IMR-90 (cell line): ENCODE measurements at regions not wholly inside any gene's neighbourhood (a gene's known extent, or its start where the extent isn't known, plus 50 kb on each side); places are given as distances from the start of the nearest gene placed in this dataset.

Source experiments
- ATAC-seq: fragments of 200-7000 bp; cut with Tn5 transposase; 2 replicates; pipeline ENCODE4 v1.9.1; 2020; ENCODE audit warnings: low read depth, mild to moderate bottlenecking, moderate library complexity
- BruUV-seq: library from RNA; stranded (reverse); fragments of 400-500 nt; replicated peaks from 2 replicates; lab custom pipeline; 2021; lab: Mats Ljungman, UMichigan
- CTCF ChIA-PET: fragments of 300-600 bp; formaldehyde crosslinking; extraction: SDS; loops from one replicate; lab custom pipeline; 2021; ENCODE audit warnings: antibody characterized with exemption; lab: Yijun Ruan, JAX
- POLR2A ChIA-PET: fragments of 300-600 bp; sonication (Branson Sonifier 250); formaldehyde crosslinking; loops from one replicate; lab custom pipeline; 2022; ENCODE audit warnings: antibody characterized with exemption; ENCODE audit not compliant: unreplicated experiment; lab: Charles Lee
- DNase-seq: peaks from one replicate; pipeline ENCODE4 v3.0.0; 2013
- H2AFZ ChIP-seq: replicated peaks from 2 replicates; pipeline ENCODE3; 2013; ENCODE audit warnings: low read length, mild to moderate bottlenecking; ENCODE audit not compliant: poor library complexity
- H2AK5ac ChIP-seq: 2 replicates; pipeline ENCODE4 v1.6.1; 2013; ENCODE audit warnings: low read depth, low read length, inconsistent platforms
- H2AK9ac ChIP-seq: replicated peaks from 2 replicates; pipeline ENCODE3; 2013; ENCODE audit warnings: mild to moderate bottlenecking, low read depth, low read length, moderate library complexity; ENCODE audit not compliant: poor library complexity
- H2BK120ac ChIP-seq: 2 replicates; pipeline ENCODE4 v1.6.1; 2013; ENCODE audit warnings: low read depth, low read length, inconsistent platforms
- H2BK15ac ChIP-seq: 3 replicates; pipeline ENCODE4 v1.6.1; 2013; ENCODE audit warnings: low read depth, low read length, inconsistent platforms
- H2BK20ac ChIP-seq: 2 replicates; pipeline ENCODE4 v1.6.1; 2013; ENCODE audit warnings: low read depth, mild to moderate bottlenecking, inconsistent platforms, low read length, moderate library complexity
- H2BK5ac ChIP-seq: 2 replicates; pipeline ENCODE4 v1.6.1; 2013; ENCODE audit warnings: mild to moderate bottlenecking, low read depth, low read length, inconsistent platforms; ENCODE audit not compliant: poor library complexity, severe bottlenecking
- H3K14ac ChIP-seq: replicated peaks from 2 replicates; pipeline ENCODE4 v1.6.1; 2013; ENCODE audit warnings: low read depth, low read length, inconsistent platforms
- H3K18ac ChIP-seq: 2 replicates; pipeline ENCODE4 v1.6.1; 2013; ENCODE audit warnings: low read depth, low read length, control low read depth
- H3K23ac ChIP-seq: 2 replicates; pipeline ENCODE4 v1.6.1; 2013; ENCODE audit warnings: low read depth, low read length, inconsistent platforms
- H3K27ac ChIP-seq: 2 replicates; pipeline ENCODE4 v1.5.1; 2013; ENCODE audit warnings: mild to moderate bottlenecking, control low read depth, low read length; ENCODE audit not compliant: insufficient read depth
- H3K27me3 ChIP-seq: 2 replicates; pipeline ENCODE4 v1.6.1; 2013; ENCODE audit warnings: low read length; ENCODE audit not compliant: control insufficient read depth, insufficient read depth
- H3K36me3 ChIP-seq: 2 replicates; pipeline ENCODE4 v1.6.1; 2013; ENCODE audit warnings: low read length, mixed read lengths; ENCODE audit not compliant: control insufficient read depth, insufficient read depth
- H3K4ac ChIP-seq: 2 replicates; pipeline ENCODE4 v1.6.1; 2013; ENCODE audit warnings: low read depth, low read length, inconsistent platforms
- H3K4me1 ChIP-seq: 2 replicates; pipeline ENCODE4 v1.6.1; 2013; ENCODE audit warnings: low read length, mixed read lengths; ENCODE audit not compliant: control insufficient read depth, insufficient read depth
- H3K4me2 ChIP-seq: 2 replicates; pipeline ENCODE4 v1.6.1; 2013; ENCODE audit warnings: low read depth, mild to moderate bottlenecking, control low read depth, low read length, moderate library complexity
- H3K4me3 ChIP-seq: 2 replicates; pipeline ENCODE4 v1.5.1; 2013; ENCODE audit warnings: low read depth, mild to moderate bottlenecking, control low read depth, low read length, moderate library complexity; ENCODE audit not compliant: insufficient read depth
- H3K56ac ChIP-seq: 2 replicates; pipeline ENCODE4 v1.6.1; 2013; ENCODE audit warnings: low read length, inconsistent platforms; ENCODE audit not compliant: insufficient read depth; ENCODE audit errors: extremely low read depth
- H3K79me1 ChIP-seq, 2 experiments: 2 replicates each; pipeline ENCODE4 v1.6.1; 2013; ENCODE audit warnings: low read length in 2 of 2, inconsistent platforms in 1 of 2, low read depth in 1 of 2
- H3K9ac ChIP-seq: 2 replicates; pipeline ENCODE4 v1.6.1; 2013; ENCODE audit warnings: low read depth, low read length, control low read depth
- H3K9me1 ChIP-seq: 2 replicates; pipeline ENCODE4 v1.6.1; 2013; ENCODE audit warnings: low read length, inconsistent platforms; ENCODE audit not compliant: insufficient read depth
- H3K9me3 ChIP-seq: 2 replicates; pipeline ENCODE4 v1.6.1; 2013; ENCODE audit warnings: low read length; ENCODE audit not compliant: control insufficient read depth, insufficient read depth
- H4K20me1 ChIP-seq: 2 replicates; pipeline ENCODE4 v1.6.1; 2013; ENCODE audit warnings: low read length, inconsistent platforms; ENCODE audit not compliant: insufficient read depth
- H4K5ac ChIP-seq: 2 replicates; pipeline ENCODE4 v1.6.1; 2013; ENCODE audit warnings: mild to moderate bottlenecking, low read depth, low read length, control low read depth
- H4K8ac ChIP-seq, 2 experiments: 2 replicates each; pipeline ENCODE4 v1.6.1; 2013; ENCODE audit warnings: low read depth in 2 of 2, low read length in 2 of 2, control low read depth in 1 of 2, inconsistent platforms in 1 of 2
- H4K91ac ChIP-seq: 2 replicates; pipeline ENCODE4 v1.6.1; 2013; ENCODE audit warnings: low read depth, low read length, inconsistent platforms; ENCODE audit not compliant: insufficient read depth
- BHLHE40 ChIP-seq: fragments of 150-350 bp; IDR thresholded peaks from 2 replicates; pipeline ENCODE4 v1.6.1; 2016; ENCODE audit warnings: mild to moderate bottlenecking, low read depth, low read length
- MAFK ChIP-seq: IDR thresholded peaks from 2 replicates; pipeline ENCODE4 v1.6.1; 2012; ENCODE audit warnings: low read depth, low read length, improper control_type of control experiment
- NFE2L2 ChIP-seq: fragments of 150-350 bp; IDR thresholded peaks from 2 replicates; pipeline ENCODE4 v1.6.1; 2016; ENCODE audit warnings: low read depth, mild to moderate bottlenecking, low read length
- POLR2A ChIP-seq: IDR thresholded peaks from 2 replicates; pipeline ENCODE4 v1.6.1; 2012; ENCODE audit warnings: mild to moderate bottlenecking, low read depth, low read length
- RAD21 ChIP-seq: IDR thresholded peaks from 2 replicates; pipeline ENCODE4 v1.6.1; 2012; ENCODE audit warnings: low read length, improper control_type of control experiment
- RFX5 ChIP-seq: IDR thresholded peaks from 2 replicates; pipeline ENCODE4 v1.8.0; 2012; ENCODE audit warnings: low read depth, mild to moderate bottlenecking, low read length, moderate library complexity
- SMC3 ChIP-seq: fragments of 150-350 bp; IDR thresholded peaks from 2 replicates; pipeline ENCODE4 v1.6.1; 2016; ENCODE audit warnings: low read depth, mild to moderate bottlenecking, antibody characterized with exemption, low read length, moderate library complexity
- whole genome bisulfite sequencing, 2 experiments: methylation state at CpG; one replicate each; pipeline versions ENCODE4 v1.1.5 to v1.1.7; 2013; ENCODE audit warnings: missing lambda C conversion rate in 2 of 2; ENCODE audit not compliant: insufficient read length in 1 of 2; ENCODE audit errors: extremely low coverage in 2 of 2; 5-methylcytosine and 5-hydroxymethylcytosine counted together
- dilution Hi-C: fragments of 300-500 bp; cut with HindIII; formaldehyde crosslinking; loops from one replicate; pipeline ENCODE4 v1.14.3; 2018; ENCODE audit warnings: low sequenced_read_pairs; ENCODE audit not compliant: unreplicated experiment
- in situ Hi-C: fragments of 300-500 bp; cut with MboI; formaldehyde crosslinking; loops from 3 replicates; pipeline ENCODE4 v1.14.3; 2019; ENCODE audit warnings: low sequenced_read_pairs, inconsistent platforms, mixed read lengths
- intact Hi-C: fragments of 100-400 bp; cut with micrococcal nuclease; formaldehyde crosslinking; loops from 2 replicates; pipeline ENCODE4 v1.10.0; 2022

- TF ChIP-seq RAD21 (no peak), NFE2L2 (no peak), MAFK (no peak), BHLHE40 (no peak), POLR2A (no peak), SMC3 (no peak), RFX5 (no peak)
- H2BK20ac ChIP-seq = no peak overlapping the region
- ATAC-seq (no peak), DNase-seq (no peak)
- dilution Hi-C loops = no loop called here
- no peak overlapping the region for H3K14ac ChIP-seq
- H4K20me1 ChIP-seq = no peaks in the 10 kb centered on the region
- H3K9ac ChIP-seq = no peak overlapping the region
- H2BK15ac ChIP-seq = no peak overlapping the region
- H3K4me2 ChIP-seq = no peak overlapping the region
- H3K18ac ChIP-seq = no peak overlapping the region
- no peak overlapping the region for H3K56ac ChIP-seq
- no peaks in the 10 kb centered on the region for H3K36me3 ChIP-seq
- no peak overlapping the region for H2AFZ ChIP-seq
- H3K27ac ChIP-seq = no peak overlapping the region
- H4K5ac ChIP-seq = no peak overlapping the region
- BruUV-seq = no TSS peak
- H3K27me3 ChIP-seq = peaks cover 15% of the 10 kb centered on the region
- H2BK5ac ChIP-seq = no peak overlapping the region
- intact Hi-C loops = no loop called here
- H2BK120ac ChIP-seq = no peak overlapping the region
- CTCF ChIA-PET = no interaction called here
- WGBS, 2 experiments = 0% methylated on average over 3 of the region's 9 CpGs; no CpG with 5 or more reads in 1 of the 2 experiments
- no peak overlapping the region for H2AK9ac ChIP-seq
- H3K9me3 ChIP-seq = no peaks in the 10 kb centered on the region
- H4K8ac ChIP-seq = no peak overlapping the region
- H2AK5ac ChIP-seq = no peak overlapping the region
- no peaks in the 10 kb centered on the region for H3K79me1 ChIP-seq
- no peaks in the 10 kb centered on the region for H3K9me1 ChIP-seq
- POLR2A ChIA-PET = no interaction called here
- H4K91ac ChIP-seq = no peak overlapping the region
- H3K4me1 ChIP-seq = no peaks in the 10 kb centered on the region
- H3K23ac ChIP-seq = no peak overlapping the region
- no peak overlapping the region for H3K4ac ChIP-seq
- H3K4me3 ChIP-seq = no peak overlapping the region
- in situ Hi-C loops = no loop called here
These were observed 74.7 kb upstream of the SH3GL3 start for GRCh38 chr15:83372434-83372891.
